ENCODE measurements at regions not wholly inside any gene's neighbourhood (a gene's known extent, or its start where the extent isn't known, plus 50 kb on each side); places are given as distances from the start of the nearest gene placed in this dataset.

GRCh38 chr12:46574847-46575246 is 202.3 kb upstream of the SLC38A2 start:
- H3K4me3 ChIP-seq (replicated peaks in 1 of 2; ENCODE audit: low read depth in 2 of 2, low read length in 2 of 2), result no peak overlapping the region
- DNase-seq (ENCODE audit: low read depth in 2 of 2), result no peak
- TF ChIP-seq CTCF (IDR thresholded peaks at IDR 0.05; ENCODE audit: low read depth, low read length), result no peak

GRCh38 chr12:46573347-46573658 is 200.7 kb upstream of the SLC38A2 start:
- no peak overlapping the region for H3K4me3 ChIP-seq (replicated peaks in 1 of 2; ENCODE audit: low read depth in 2 of 2, low read length in 2 of 2)
- no peak for TF ChIP-seq CTCF (IDR thresholded peaks at IDR 0.05; ENCODE audit: low read depth, low read length)
- peak in 1 of 2 donors; percentile 28 for DNase-seq (ENCODE audit: low read depth in 2 of 2)

- DNase-seq (ENCODE audit: low read depth in 2 of 2), result no peak
- TF ChIP-seq CTCF (IDR thresholded peaks at IDR 0.05; ENCODE audit: low read depth, low read length), result no peak
- no peak overlapping the region for H3K4me3 ChIP-seq (replicated peaks in 1 of 2; ENCODE audit: low read depth in 2 of 2, low read length in 2 of 2)
Measured at GRCh38 chr12:46572644-46573346, 200.2 kb upstream of the SLC38A2 start.

GRCh38 chr12:46571608-46572007 is 199.0 kb upstream of the SLC38A2 start:
- H3K4me3 ChIP-seq (replicated peaks in 1 of 2; ENCODE audit: low read depth in 2 of 2, low read length in 2 of 2), result no peak overlapping the region
- TF ChIP-seq CTCF (IDR thresholded peaks at IDR 0.05; ENCODE audit: low read depth, low read length), result no peak
- no peak for DNase-seq (ENCODE audit: low read depth in 2 of 2)

GRCh38 chr12:46569826-46570439 is 197.4 kb upstream of the SLC38A2 start:
- TF ChIP-seq CTCF (IDR thresholded peaks at IDR 0.05; ENCODE audit: low read depth, low read length), result no peak
- H3K4me3 ChIP-seq (replicated peaks in 1 of 2; ENCODE audit: low read depth in 2 of 2, low read length in 2 of 2), result no peak overlapping the region
- no peak for DNase-seq (ENCODE audit: low read depth in 2 of 2)

- TF ChIP-seq CTCF (IDR thresholded peaks at IDR 0.05; ENCODE audit: low read depth, low read length), result no peak
- H3K4me3 ChIP-seq (replicated peaks in 1 of 2; ENCODE audit: low read depth in 2 of 2, low read length in 2 of 2), result no peak overlapping the region
- no peak for DNase-seq (ENCODE audit: low read depth in 2 of 2)
Measured at GRCh38 chr12:46567667-46568066, 195.1 kb upstream of the SLC38A2 start.

Measured in cardiac fibroblast (primary cell).